NT2/D1 (cell line): ENCODE measurements at regions not wholly inside any gene's neighbourhood (a gene's known extent, or its start where the extent isn't known, plus 50 kb on each side); places are given as distances from the start of the nearest gene placed in this dataset.
"Not testable (repeated sequence)": the region's sequence is repeated elsewhere in the genome, so short reads cannot be mapped to it uniquely, and the experiment has no call there.

Experiments
- DNase-seq: peaks from one replicate; pipeline ENCODE4 v3.0.0-alpha.2; 2011; ENCODE audit warnings: low read depth, low spot score
- H3K27me3 ChIP-seq: 2 replicates; pipeline ENCODE4 v1.6.0; 2011; ENCODE audit warnings: mild to moderate bottlenecking; ENCODE audit not compliant: insufficient read length, insufficient read depth
- H3K36me3 ChIP-seq: 2 replicates; pipeline ENCODE4 v1.6.1; 2011; ENCODE audit warnings: mild to moderate bottlenecking, low read length, mixed read lengths; ENCODE audit not compliant: insufficient read depth, insufficient read length
- H3K4me1 ChIP-seq: 2 replicates; pipeline ENCODE4 v1.5.1; 2011; ENCODE audit not compliant: insufficient read depth, insufficient read length
- H3K4me3 ChIP-seq: 2 replicates; pipeline ENCODE4 v1.5.1; 2011; ENCODE audit warnings: low read depth; ENCODE audit not compliant: insufficient read length
- H3K9ac ChIP-seq: 2 replicates; pipeline ENCODE4 v1.6.0; 2011; ENCODE audit warnings: low read depth; ENCODE audit not compliant: insufficient read length
- H3K9me3 ChIP-seq: 2 replicates; pipeline ENCODE4 v1.5.1; 2011; ENCODE audit warnings: mild to moderate bottlenecking, low read length; ENCODE audit not compliant: insufficient read depth
- SUZ12 ChIP-seq: IDR thresholded peaks from 2 replicates; pipeline ENCODE4 v1.6.1; 2011; ENCODE audit not compliant: insufficient read length, insufficient read depth; ENCODE audit errors: extremely low read depth
- YY1 ChIP-seq: IDR thresholded peaks from 2 replicates; pipeline ENCODE4 v1.6.1; 2011; ENCODE audit not compliant: insufficient read length, insufficient read depth
- ZNF274 ChIP-seq: IDR thresholded peaks from 2 replicates; pipeline ENCODE4 v1.6.1; 2011; ENCODE audit warnings: mild to moderate bottlenecking, low read depth, low read length

- no peaks in the 10 kb centered on the region for H3K27me3 ChIP-seq
- TF ChIP-seq ZNF274 (no peak), YY1 (no peak), SUZ12 (no peak)
- H3K9me3 ChIP-seq: peaks cover 6% of the 10 kb centered on the region; the same call in 1 of the 2 replicates
- DNase-seq: no peak
- no peaks in the 10 kb centered on the region for H3K4me1 ChIP-seq
- H3K4me3 ChIP-seq: no peak overlapping the region
- no peaks in the 10 kb centered on the region for H3K36me3 ChIP-seq
- no peak overlapping the region for H3K9ac ChIP-seq
These were observed 255.7 kb upstream of the THUMPD2 start for GRCh38 chr2:40034801-40035200.

GRCh38 chr2:40034198-40034597 lies 255.1 kb upstream of the THUMPD2 start:
- Histone ChIP-seq H3K36me3 (no peaks in the 10 kb centered on the region), H3K9me3 (peaks cover 6% of the 10 kb centered on the region; the same call in 1 of the 2 replicates), H3K4me3 (no peak overlapping the region), H3K9ac (no peak overlapping the region), H3K27me3 (no peaks in the 10 kb centered on the region), H3K4me1 (no peaks in the 10 kb centered on the region)
- DNase-seq: no peak
- no peak for TF ChIP-seq ZNF274
- no peak for TF ChIP-seq SUZ12

- Histone ChIP-seq H3K27me3 (no peaks in the 10 kb centered on the region), H3K9ac (no peak overlapping the region), H3K9me3 (peaks cover 6% of the 10 kb centered on the region; the same call in 1 of the 2 replicates), H3K4me1 (no peaks in the 10 kb centered on the region), H3K36me3 (no peaks in the 10 kb centered on the region), H3K4me3 (no peak overlapping the region)
- TF ChIP-seq ZNF274: no peak
- no peak for TF ChIP-seq SUZ12
- no peak for TF ChIP-seq YY1
- DNase-seq: no peak
These were observed 254.7 kb upstream of the THUMPD2 start for GRCh38 chr2:40033781-40034180.

GRCh38 chr2:40032650-40033319 lies 253.7 kb upstream of the THUMPD2 start:
- H3K4me1 ChIP-seq: no peaks in the 10 kb centered on the region
- H3K36me3 ChIP-seq: no peaks in the 10 kb centered on the region
- H3K4me3 ChIP-seq: no peak overlapping the region
- no peak for DNase-seq
- H3K9ac ChIP-seq: no peak overlapping the region
- TF ChIP-seq ZNF274: no peak
- TF ChIP-seq SUZ12: no peak
- TF ChIP-seq YY1: no peak
- H3K27me3 ChIP-seq: no peaks in the 10 kb centered on the region
- peaks cover 6% of the 10 kb centered on the region; the same call in 1 of the 2 replicates for H3K9me3 ChIP-seq

GRCh38 chr2:40030456-40030975 lies 251.5 kb upstream of the THUMPD2 start:
- no peaks in the 10 kb centered on the region for H3K4me1 ChIP-seq
- no peak overlapping the region for H3K9ac ChIP-seq
- H3K27me3 ChIP-seq: no peaks in the 10 kb centered on the region
- H3K9me3 ChIP-seq: peaks cover 6% of the 10 kb centered on the region; the same call in 1 of the 2 replicates
- no peaks in the 10 kb centered on the region for H3K36me3 ChIP-seq
- H3K4me3 ChIP-seq: no peak overlapping the region
- TF ChIP-seq YY1 (no peak), ZNF274 (no peak), SUZ12 (no peak)
- no peak for DNase-seq

GRCh38 chr2:40028792-40029488 lies 249.9 kb upstream of the THUMPD2 start:
- no peak overlapping the region for H3K4me3 ChIP-seq
- H3K9me3 ChIP-seq: 0 out of 2 replicates have a peak, but pooled peaks cover 2% of the 10 kb centered on the region
- no peaks in the 10 kb centered on the region for H3K36me3 ChIP-seq
- no peak for DNase-seq
- no peak overlapping the region for H3K9ac ChIP-seq
- H3K27me3 ChIP-seq: no peaks in the 10 kb centered on the region
- no peak for TF ChIP-seq YY1
- no peak for TF ChIP-seq SUZ12
- no peak for TF ChIP-seq ZNF274
- H3K4me1 ChIP-seq: no peaks in the 10 kb centered on the region

- Histone ChIP-seq H3K9ac (no peak overlapping the region), H3K36me3 (no peaks in the 10 kb centered on the region), H3K4me3 (no peak overlapping the region), H3K27me3 (no peaks in the 10 kb centered on the region), H3K4me1 (no peaks in the 10 kb centered on the region), H3K9me3 (no peaks in the 10 kb centered on the region)
- no peak for TF ChIP-seq ZNF274
- no peak for TF ChIP-seq SUZ12
- no peak for TF ChIP-seq YY1
- no peak for DNase-seq
These were observed 248.9 kb upstream of the THUMPD2 start for GRCh38 chr2:40027968-40028367.

- not testable (repeated sequence) for H3K27me3 ChIP-seq, H3K4me3 ChIP-seq, H3K36me3 ChIP-seq, H3K9ac ChIP-seq, H3K4me1 ChIP-seq, DNase-seq
- peaks cover 12% of the 10 kb centered on the region; the same call in 1 of the 2 replicates for H3K9me3 ChIP-seq
These were observed 246.2 kb upstream of the THUMPD2 start for GRCh38 chr2:40025276-40025675.
